Nephron (organoid): ENCODE measurements at regions not wholly inside any gene's neighbourhood (a gene's known extent, or its start where the extent isn't known, plus 50 kb on each side); places are given as distances from the start of the nearest gene placed in this dataset.

Experiments used
- H3K27ac Mint-ChIP-seq, 3 experiments: 2 replicates each; pipeline ENCODE4 v1.8.0; 2020; ENCODE audit warnings: mixed read lengths in 3 of 3, mild to moderate bottlenecking in 2 of 3, moderate library complexity in 1 of 3
- H3K27me3 Mint-ChIP-seq: 2 replicates; pipeline ENCODE4 v1.8.0; 2021; ENCODE audit warnings: low read depth, mild to moderate bottlenecking, moderate library complexity, mixed read lengths
- H3K36me3 Mint-ChIP-seq: 2 replicates; pipeline ENCODE4 v1.8.0; 2020; ENCODE audit warnings: low read depth, mixed read lengths
- H3K4me1 Mint-ChIP-seq: 2 replicates; pipeline ENCODE4 v1.8.0; 2020; ENCODE audit warnings: mixed read lengths
- H3K4me3 Mint-ChIP-seq, 3 experiments: 2 replicates each; pipeline ENCODE4 v1.8.0; 2020; ENCODE audit warnings: mild to moderate bottlenecking in 3 of 3, mixed read lengths in 3 of 3, moderate library complexity in 2 of 3
- H3K9me3 Mint-ChIP-seq: 2 replicates; pipeline ENCODE4 v1.8.0; 2020; ENCODE audit warnings: mixed read lengths
- CTCF ChIP-seq, 3 experiments: fragments of 200-600 bp; sonication (generic); IDR thresholded peaks; one replicate each; pipeline ENCODE4 v1.5.0; 2021; ENCODE audit warnings: antibody characterized with exemption in 3 of 3; ENCODE audit not compliant: unreplicated experiment in 3 of 3

GRCh38 chr18:78671551-78671950 is 308.1 kb upstream of the SALL3 start:
- H3K27me3 Mint-ChIP-seq: peaks cover 43% of the 10 kb centered on the region
- no peaks in the 10 kb centered on the region for H3K36me3 Mint-ChIP-seq
- no peak for TF ChIP-seq CTCF (IDR thresholded peaks at IDR 0.05; ENCODE audit: unreplicated experiment in 3 of 3)
- H3K4me3 Mint-ChIP-seq: no peak overlapping the region
- no peak overlapping the region for H3K27ac Mint-ChIP-seq
- H3K9me3 Mint-ChIP-seq: no peaks in the 10 kb centered on the region
- no peaks in the 10 kb centered on the region for H3K4me1 Mint-ChIP-seq

GRCh38 chr18:78672862-78673446 is 306.7 kb upstream of the SALL3 start:
- no peak for TF ChIP-seq CTCF (IDR thresholded peaks at IDR 0.05; ENCODE audit: unreplicated experiment in 3 of 3)
- H3K9me3 Mint-ChIP-seq: no peaks in the 10 kb centered on the region
- no peaks in the 10 kb centered on the region for H3K36me3 Mint-ChIP-seq
- no peak overlapping the region for H3K4me3 Mint-ChIP-seq
- H3K4me1 Mint-ChIP-seq: no peaks in the 10 kb centered on the region
- peaks cover 43% of the 10 kb centered on the region for H3K27me3 Mint-ChIP-seq
- H3K27ac Mint-ChIP-seq: no peak overlapping the region

GRCh38 chr18:78673516-78674321 is 305.9 kb upstream of the SALL3 start:
- Mint-ChIP-seq H3K27me3 (peaks cover 43% of the 10 kb centered on the region), H3K36me3 (no peaks in the 10 kb centered on the region), H3K4me3 (no peak overlapping the region), H3K27ac (no peak overlapping the region), H3K4me1 (no peaks in the 10 kb centered on the region), H3K9me3 (no peaks in the 10 kb centered on the region)
- no peak for TF ChIP-seq CTCF (IDR thresholded peaks at IDR 0.05; ENCODE audit: unreplicated experiment in 3 of 3)

DNA sequence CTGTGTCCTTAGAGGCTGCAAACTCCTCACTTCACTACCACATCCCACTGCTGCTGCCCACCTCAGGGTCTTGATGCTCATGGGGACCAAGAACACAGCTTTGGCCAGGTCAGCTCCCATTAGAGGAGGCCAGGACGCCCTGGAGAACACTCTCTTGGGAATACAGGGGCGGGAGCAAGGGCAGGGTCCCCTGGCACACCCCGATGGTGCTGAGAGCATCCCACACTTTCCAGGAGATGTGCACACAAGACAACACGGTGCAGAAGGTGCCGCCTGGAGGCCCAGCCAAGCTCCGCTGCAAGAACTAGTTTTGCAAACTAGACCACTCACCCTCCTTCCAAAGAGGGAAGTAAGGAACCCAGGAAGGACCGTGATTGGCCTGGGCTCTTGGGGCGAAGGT is 304.4 kb upstream of the SALL3 start:
- Mint-ChIP-seq H3K27ac (no peak overlapping the region), H3K27me3 (peaks cover 34% of the 10 kb centered on the region), H3K9me3 (no peaks in the 10 kb centered on the region), H3K4me1 (peaks cover 4% of the 10 kb centered on the region), H3K4me3 (no peak overlapping the region), H3K36me3 (no peaks in the 10 kb centered on the region)
- no peak for TF ChIP-seq CTCF (IDR thresholded peaks at IDR 0.05; ENCODE audit: unreplicated experiment in 3 of 3)

DNA sequence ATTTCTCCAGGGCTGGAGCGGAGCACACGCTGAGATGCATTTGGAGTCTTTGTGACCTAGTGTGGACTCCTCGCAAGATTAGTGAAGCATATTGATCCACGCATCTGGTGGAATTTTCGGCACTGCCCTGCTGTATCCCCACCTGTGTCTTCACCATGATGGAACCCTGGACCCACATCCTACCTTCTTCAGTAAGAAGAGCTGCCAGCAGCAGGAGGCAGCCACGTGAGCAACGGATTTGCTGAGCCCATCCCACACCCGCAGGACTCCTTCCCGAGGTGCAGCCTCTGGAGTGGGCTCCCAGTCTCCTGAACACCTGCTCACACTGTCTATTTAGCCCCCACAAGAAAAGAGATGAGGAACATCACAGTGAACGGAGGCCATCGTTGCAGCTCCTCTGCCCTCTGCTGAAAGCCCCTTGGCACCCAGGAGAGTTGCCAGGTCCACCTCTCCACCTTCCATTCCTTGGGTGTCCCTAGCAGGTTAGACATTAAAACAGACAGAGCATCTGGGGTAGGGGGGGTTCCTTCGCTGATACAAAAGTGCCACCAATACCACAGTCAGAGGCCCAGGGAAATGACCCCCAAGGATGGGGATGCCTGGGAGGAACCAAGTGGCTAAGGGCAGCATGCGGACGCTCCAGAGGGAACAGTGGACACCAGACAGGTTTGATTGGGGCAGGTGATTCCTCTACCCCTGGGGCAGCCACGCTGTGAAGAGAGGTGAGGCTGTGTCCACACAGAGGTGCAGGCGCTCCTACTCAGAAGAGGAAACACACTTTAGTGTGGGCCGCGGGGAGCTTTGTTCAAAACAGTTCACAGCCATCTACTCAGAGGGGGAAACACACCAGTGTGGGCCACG is 302.8 kb upstream of the SALL3 start:
- TF ChIP-seq CTCF (IDR thresholded peaks at IDR 0.05; ENCODE audit: unreplicated experiment in 3 of 3): no peak
- Mint-ChIP-seq H3K4me3 (no peak overlapping the region), H3K27ac (no peak overlapping the region), H3K27me3 (peaks cover 28% of the 10 kb centered on the region), H3K4me1 (peaks cover 4% of the 10 kb centered on the region), H3K9me3 (no peaks in the 10 kb centered on the region), H3K36me3 (no peaks in the 10 kb centered on the region)
